Stimulated activated naive B cell treated with anti-CD40 and anti-IgM and Interleukin-4, amounts not matched to agents 10 μg/mL and 1 μg/mL and 100 μg/mL, for 72 hours (primary cell): ENCODE measurements at regions not wholly inside any gene's neighbourhood (a gene's known extent, or its start where the extent isn't known, plus 50 kb on each side); places are given as distances from the start of the nearest gene placed in this dataset.
"Not testable (repeated sequence)": the region's sequence is repeated elsewhere in the genome, so short reads cannot be mapped to it uniquely, and the experiment has no call there.

Experiments used
- ATAC-seq, 2 donors: fragments of 150-1000 bp; cut with Tn5 transposase; replicated peaks; 2 replicates each; pipeline ENCODE4 v1.10.0; 2021; ENCODE audit warnings: moderate library complexity in 1 of 2
- DNase-seq: peaks from one replicate; pipeline ENCODE4 v3.0.0; 2021
- H3K27ac Mint-ChIP-seq: one replicate; pipeline ENCODE4 v1.8.0; 2022; ENCODE audit warnings: mild to moderate bottlenecking, mixed read lengths
- H3K27me3 Mint-ChIP-seq, 2 donors: one replicate each; pipeline ENCODE4 v1.8.0; 2022; ENCODE audit warnings: mixed read lengths in 2 of 2
- H3K36me3 Mint-ChIP-seq, 2 donors: one replicate each; pipeline ENCODE4 v1.8.0; 2022; ENCODE audit warnings: mixed read lengths in 2 of 2, mild to moderate bottlenecking in 1 of 2
- H3K4me1 Mint-ChIP-seq, 2 donors: one replicate each; pipeline ENCODE4 v1.8.0; 2022; ENCODE audit warnings: mixed read lengths in 2 of 2, mild to moderate bottlenecking in 1 of 2
- H3K4me3 Mint-ChIP-seq, 2 donors: one replicate each; pipeline ENCODE4 v1.8.0; 2022; ENCODE audit warnings: mild to moderate bottlenecking in 2 of 2, mixed read lengths in 2 of 2, moderate library complexity in 1 of 2
- H3K9me3 Mint-ChIP-seq, 2 donors: one replicate each; pipeline ENCODE4 v1.8.0; 2022; ENCODE audit warnings: mixed read lengths in 2 of 2, mild to moderate bottlenecking in 1 of 2

DNA sequence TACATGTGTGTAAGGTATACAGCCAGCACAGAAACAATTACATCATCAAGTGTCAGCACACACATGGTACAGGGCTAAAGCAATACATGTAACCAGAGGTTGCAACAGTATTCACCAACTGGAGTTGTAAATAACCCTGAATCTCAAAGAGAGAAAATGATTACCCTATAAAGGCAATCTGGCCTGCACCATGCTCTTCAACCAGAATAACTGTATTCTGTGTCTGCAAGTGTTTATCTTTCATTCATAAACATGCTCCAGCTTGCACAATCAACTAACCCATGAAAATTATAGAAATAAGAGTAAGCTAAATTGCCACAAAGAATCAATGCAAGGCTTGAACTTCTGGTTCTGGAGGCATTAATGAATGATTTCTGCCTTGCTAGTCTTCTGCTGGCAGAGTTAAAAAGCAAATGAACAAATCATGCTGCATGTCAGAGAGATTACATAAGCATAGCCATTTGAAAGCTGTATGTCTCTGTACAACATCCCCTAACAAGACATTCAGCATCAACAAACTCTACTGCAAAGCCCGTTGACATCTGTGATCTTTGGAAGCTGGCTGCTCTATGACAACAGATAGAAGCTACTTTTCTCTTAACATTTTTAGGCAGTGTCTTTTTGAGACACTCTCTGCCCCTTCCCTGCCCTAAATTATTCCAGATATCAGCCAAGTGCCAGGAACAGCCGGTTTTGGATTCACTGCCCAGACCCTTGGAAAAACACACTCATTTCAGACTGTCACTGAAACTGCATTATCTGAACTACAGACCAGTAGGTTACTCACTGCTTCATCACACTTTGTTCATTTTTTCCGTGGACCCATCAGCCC lies 871.0 kb downstream of the OTOL1 start:
- ATAC-seq (no peak), DNase-seq (no peak)
- Mint-ChIP-seq H3K9me3 (peaks cover 0 to 2% of the 10 kb centered on the region in 2 donors), H3K4me1 (no peaks in the 10 kb centered on the region), H3K27me3 (no peaks in the 10 kb centered on the region), H3K36me3 (no peaks in the 10 kb centered on the region), H3K4me3 (no peak overlapping the region), H3K27ac (no peak overlapping the region)

DNA sequence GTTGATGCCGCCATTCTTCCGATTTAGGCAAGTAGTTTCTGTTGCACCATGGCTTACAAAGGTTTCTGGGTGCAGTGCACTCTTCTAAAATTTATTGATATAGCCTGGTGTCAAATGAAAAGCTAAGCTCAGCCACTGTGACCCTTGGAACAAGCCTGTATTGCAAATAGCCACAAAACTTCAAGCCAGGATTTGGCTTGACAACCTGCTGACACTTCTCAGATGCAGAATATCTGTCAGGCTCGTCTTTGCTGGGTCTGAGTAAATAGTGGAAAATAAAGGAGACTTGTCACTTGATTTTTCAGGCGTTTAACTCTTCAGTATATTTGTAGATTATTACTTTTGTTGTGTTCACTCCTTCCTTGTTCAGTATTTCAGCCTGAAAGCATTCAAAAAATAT lies 871.8 kb downstream of the OTOL1 start:
- peaks cover 0 to 2% of the 10 kb centered on the region in 2 donors for H3K9me3 Mint-ChIP-seq
- no peak overlapping the region for H3K4me3 Mint-ChIP-seq
- ATAC-seq, result no peak
- no peaks in the 10 kb centered on the region for H3K4me1 Mint-ChIP-seq
- no peaks in the 10 kb centered on the region for H3K27me3 Mint-ChIP-seq
- H3K27ac Mint-ChIP-seq, result no peak overlapping the region
- no peaks in the 10 kb centered on the region for H3K36me3 Mint-ChIP-seq
- DNase-seq, result no peak

DNA sequence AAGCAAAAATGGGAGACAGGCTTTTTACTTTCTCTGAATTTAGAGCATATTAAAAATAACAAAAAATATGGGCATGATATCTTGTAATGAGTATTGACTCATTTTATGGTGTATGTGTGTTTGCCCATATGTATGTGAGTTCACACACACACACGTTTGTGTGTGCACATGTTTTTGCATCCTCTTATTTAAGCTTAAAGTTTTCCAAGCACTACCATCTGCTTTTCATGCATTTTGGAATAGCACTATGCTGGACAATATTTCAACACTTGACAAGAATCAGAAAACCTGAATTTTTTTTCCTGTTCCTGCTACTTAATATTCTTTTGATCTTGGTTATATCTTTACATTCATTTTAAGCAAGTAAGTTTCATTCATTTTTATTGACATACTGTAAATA lies 872.7 kb downstream of the OTOL1 start:
- H3K4me3 Mint-ChIP-seq, result no peak overlapping the region
- H3K27ac Mint-ChIP-seq, result no peak overlapping the region
- no peaks in the 10 kb centered on the region for H3K27me3 Mint-ChIP-seq
- H3K4me1 Mint-ChIP-seq, result no peaks in the 10 kb centered on the region
- no peak for DNase-seq
- no peak for ATAC-seq
- peaks cover 0 to 2% of the 10 kb centered on the region in 2 donors for H3K9me3 Mint-ChIP-seq
- no peaks in the 10 kb centered on the region for H3K36me3 Mint-ChIP-seq

DNA sequence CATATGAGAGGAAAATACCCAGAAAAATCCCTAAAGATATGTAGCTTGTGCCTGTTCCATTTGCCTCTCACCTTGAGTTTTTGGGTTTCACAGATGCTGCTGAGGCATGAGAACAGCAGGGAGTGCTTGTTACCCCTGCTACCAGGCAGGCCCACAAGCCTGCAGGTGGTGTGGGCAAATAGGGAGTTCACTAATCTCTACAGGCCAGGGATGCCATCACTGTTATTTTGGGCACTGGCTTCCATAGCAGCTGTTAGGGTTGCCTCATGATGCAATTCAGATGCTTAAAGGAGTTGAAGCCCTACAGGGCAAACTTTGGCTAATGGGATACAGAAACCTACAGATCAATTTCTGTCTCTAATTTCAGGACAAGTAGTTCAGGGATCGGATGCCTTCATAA lies 873.5 kb downstream of the OTOL1 start:
- Mint-ChIP-seq H3K27ac (no peak overlapping the region), H3K36me3 (no peaks in the 10 kb centered on the region), H3K9me3 (peaks cover 0 to 2% of the 10 kb centered on the region in 2 donors), H3K4me3 (no peak overlapping the region), H3K27me3 (no peaks in the 10 kb centered on the region), H3K4me1 (no peaks in the 10 kb centered on the region)
- no peak for ATAC-seq
- no peak for DNase-seq

DNA sequence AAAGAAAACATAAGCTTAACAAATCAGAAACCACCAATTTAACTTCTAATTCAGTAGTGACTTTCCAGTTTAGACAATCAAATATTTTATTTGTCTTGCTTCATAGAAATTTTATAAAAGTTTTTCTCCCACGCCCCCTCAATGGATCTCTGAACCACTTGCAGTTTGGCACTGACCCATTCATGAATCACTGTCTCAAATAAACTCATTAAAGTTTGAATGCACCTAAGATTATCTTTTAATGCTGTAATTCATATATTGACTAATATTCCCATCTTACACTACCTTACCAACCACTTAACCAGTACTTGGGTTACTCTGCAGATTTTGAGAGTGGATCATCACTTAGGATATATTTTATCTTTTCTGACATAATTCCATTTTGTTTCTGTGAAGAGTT lies 880.2 kb downstream of the OTOL1 start:
- peaks cover 0 to 5% of the 10 kb centered on the region in 2 donors for H3K9me3 Mint-ChIP-seq
- DNase-seq (no peak), ATAC-seq (no peak)
- H3K4me3 Mint-ChIP-seq, result no peak overlapping the region
- H3K4me1 Mint-ChIP-seq, result no peaks in the 10 kb centered on the region
- H3K27ac Mint-ChIP-seq, result no peak overlapping the region
- no peaks in the 10 kb centered on the region for H3K36me3 Mint-ChIP-seq
- H3K27me3 Mint-ChIP-seq, result no peaks in the 10 kb centered on the region

DNA sequence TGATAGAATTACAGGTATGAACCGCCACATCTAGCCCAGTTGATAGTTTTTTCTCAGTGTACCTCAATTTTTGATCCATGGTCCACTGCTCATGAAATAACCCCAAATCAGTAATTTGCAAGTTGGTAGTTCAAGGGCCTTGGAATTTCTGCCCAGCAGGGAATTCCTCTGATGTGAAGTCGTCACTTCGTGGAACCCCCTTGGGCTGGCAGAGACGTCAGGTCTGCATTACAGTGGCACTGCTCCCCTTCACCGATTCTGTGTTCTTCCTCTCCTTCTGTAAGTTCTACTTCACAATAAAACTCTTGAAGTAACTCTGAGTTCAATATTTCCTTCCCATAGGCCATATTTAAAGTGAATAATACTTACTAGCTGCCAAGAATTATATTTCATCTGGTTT lies 881.0 kb downstream of the OTOL1 start:
- H3K27ac Mint-ChIP-seq, result no peak overlapping the region
- no peak for ATAC-seq

DNA sequence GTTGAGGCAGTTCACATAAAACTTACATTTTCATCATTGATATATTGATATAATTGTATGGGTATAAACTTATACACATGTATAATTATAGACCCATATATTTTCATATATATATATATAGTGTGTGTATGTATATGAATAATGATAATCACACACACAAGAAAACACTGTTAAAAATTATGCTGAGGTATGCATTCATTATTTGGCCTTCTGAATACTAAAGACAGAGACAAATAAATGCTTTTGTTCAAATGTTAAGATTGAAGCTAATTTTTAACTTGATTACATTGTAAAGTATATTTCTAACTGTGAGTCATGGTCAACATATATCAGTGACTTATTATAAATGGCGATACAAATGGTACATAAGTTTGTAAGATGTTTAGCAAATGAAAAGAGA lies 888.8 kb downstream of the OTOL1 start:
- H3K9me3 Mint-ChIP-seq, result peaks cover 0 to 2% of the 10 kb centered on the region in 2 donors
- no peaks in the 10 kb centered on the region for H3K27me3 Mint-ChIP-seq
- H3K4me1 Mint-ChIP-seq, result no peaks in the 10 kb centered on the region
- no peak for DNase-seq
- no peaks in the 10 kb centered on the region for H3K36me3 Mint-ChIP-seq
- H3K4me3 Mint-ChIP-seq, result no peak overlapping the region
- H3K27ac Mint-ChIP-seq, result no peak overlapping the region
- ATAC-seq, result no peak

More for the DNA sequence above, 881.0 kb downstream of the OTOL1 start:
- H3K4me3 Mint-ChIP-seq, result no peak overlapping the region
- H3K4me1 Mint-ChIP-seq, result no peaks in the 10 kb centered on the region
- H3K9me3 Mint-ChIP-seq, result peaks cover 0 to 5% of the 10 kb centered on the region in 2 donors
- H3K36me3 Mint-ChIP-seq, result no peaks in the 10 kb centered on the region
- H3K27me3 Mint-ChIP-seq, result no peaks in the 10 kb centered on the region
- no peak for DNase-seq

DNA sequence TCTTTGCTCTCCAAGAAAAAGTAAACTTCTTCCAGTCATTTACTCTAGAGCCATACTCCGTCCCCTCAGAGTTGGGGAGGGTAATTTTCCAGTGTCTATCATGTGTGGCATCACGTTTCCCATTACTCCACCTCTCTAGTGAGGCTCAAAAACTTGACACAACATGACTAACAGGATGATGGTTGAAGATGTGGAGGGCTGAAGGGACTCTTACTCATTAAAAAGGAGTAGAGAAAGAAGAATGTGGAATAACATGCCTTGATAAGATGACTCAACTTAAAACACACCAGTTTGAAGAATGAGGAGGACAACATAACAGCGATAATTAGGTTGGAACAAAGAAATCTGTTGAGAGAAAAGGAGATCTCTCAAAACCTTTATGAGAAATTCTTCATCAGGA lies 894.3 kb downstream of the OTOL1 start:
- ATAC-seq, result no peak
- Mint-ChIP-seq H3K27ac (no peak overlapping the region), H3K4me1 (no peaks in the 10 kb centered on the region), H3K9me3 (peaks cover 2 to 4% of the 10 kb centered on the region in 2 donors), H3K4me3 (no peak overlapping the region), H3K36me3 (no peaks in the 10 kb centered on the region), H3K27me3 (no peaks in the 10 kb centered on the region)
- DNase-seq, result no peak

DNA sequence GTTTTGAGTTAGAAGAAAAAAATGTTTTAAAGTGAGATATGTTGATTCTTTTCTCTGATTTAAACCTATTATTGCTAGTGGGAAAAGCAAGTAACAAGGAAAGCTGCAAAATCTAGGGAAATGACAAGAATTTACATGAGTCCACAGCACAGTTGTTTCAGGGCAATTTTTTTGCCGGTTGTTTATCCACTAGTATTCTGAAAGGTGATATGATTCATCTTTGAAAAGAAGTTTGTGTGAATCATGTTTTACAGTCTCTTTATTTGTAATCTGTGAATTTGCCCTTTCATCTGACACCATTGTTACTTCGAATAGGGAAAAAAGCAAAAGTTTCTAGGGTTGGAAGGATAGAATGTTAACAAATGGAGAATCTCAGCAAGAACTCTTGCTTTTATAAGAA lies 894.7 kb downstream of the OTOL1 start:
- H3K36me3 Mint-ChIP-seq, result no peaks in the 10 kb centered on the region
- ATAC-seq (no peak), DNase-seq (no peak)
- H3K4me1 Mint-ChIP-seq, result no peaks in the 10 kb centered on the region
- H3K27me3 Mint-ChIP-seq, result no peaks in the 10 kb centered on the region
- H3K4me3 Mint-ChIP-seq, result no peak overlapping the region
- no peak overlapping the region for H3K27ac Mint-ChIP-seq
- peaks cover 2 to 4% of the 10 kb centered on the region in 2 donors for H3K9me3 Mint-ChIP-seq

DNA sequence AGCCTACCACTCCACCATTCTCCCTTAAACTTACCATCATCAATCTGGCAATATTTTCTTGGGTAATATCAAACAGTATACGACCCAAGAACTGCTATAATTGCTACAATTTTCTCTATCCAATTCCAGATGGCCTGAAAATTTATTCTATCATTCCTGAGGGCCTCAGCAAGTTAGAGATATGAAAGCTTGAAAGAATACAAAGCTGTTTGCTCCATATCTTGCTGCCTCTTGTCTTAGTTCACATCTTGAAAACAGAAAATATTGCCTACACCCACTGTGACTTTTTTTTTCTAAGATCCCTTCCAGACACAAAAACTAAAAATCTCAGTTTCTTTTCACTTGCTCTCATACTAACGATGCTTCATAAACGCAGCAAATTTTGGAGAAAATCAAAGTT lies 898.9 kb downstream of the OTOL1 start:
- ATAC-seq, result no peak
- no peak overlapping the region for H3K4me3 Mint-ChIP-seq

DNA sequence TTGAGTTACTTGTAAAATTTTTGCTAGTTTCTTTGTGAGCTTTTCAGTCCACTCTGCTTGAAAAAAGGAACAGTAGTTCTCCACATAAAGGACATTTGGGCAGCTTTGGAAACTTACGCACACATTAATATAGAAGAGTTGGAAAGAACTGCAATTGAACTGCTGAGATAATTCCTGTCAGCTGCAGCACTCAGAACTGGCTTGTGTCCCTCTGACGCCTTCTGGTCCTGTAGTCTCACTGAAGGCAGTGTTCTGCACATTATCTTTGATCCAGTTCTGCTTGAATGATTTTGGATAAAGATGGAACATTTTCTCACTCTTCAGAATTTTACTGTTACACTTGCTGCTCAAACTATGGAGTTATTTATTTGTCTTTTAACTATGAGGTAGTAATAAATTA lies 901.9 kb downstream of the OTOL1 start:
- no peak overlapping the region for H3K4me3 Mint-ChIP-seq
- H3K4me1 Mint-ChIP-seq, result no peaks in the 10 kb centered on the region
- ATAC-seq (no peak), DNase-seq (no peak)
- no peak overlapping the region for H3K27ac Mint-ChIP-seq
- H3K36me3 Mint-ChIP-seq, result no peaks in the 10 kb centered on the region
- H3K9me3 Mint-ChIP-seq, result peaks cover 0 to 4% of the 10 kb centered on the region in 2 donors
- H3K27me3 Mint-ChIP-seq, result no peaks in the 10 kb centered on the region

More for the DNA sequence above, 898.9 kb downstream of the OTOL1 start:
- Mint-ChIP-seq H3K27me3 (no peaks in the 10 kb centered on the region), H3K36me3 (no peaks in the 10 kb centered on the region), H3K4me1 (no peaks in the 10 kb centered on the region), H3K9me3 (peaks cover 0 to 4% of the 10 kb centered on the region in 2 donors), H3K27ac (no peak overlapping the region)
- no peak for DNase-seq

DNA sequence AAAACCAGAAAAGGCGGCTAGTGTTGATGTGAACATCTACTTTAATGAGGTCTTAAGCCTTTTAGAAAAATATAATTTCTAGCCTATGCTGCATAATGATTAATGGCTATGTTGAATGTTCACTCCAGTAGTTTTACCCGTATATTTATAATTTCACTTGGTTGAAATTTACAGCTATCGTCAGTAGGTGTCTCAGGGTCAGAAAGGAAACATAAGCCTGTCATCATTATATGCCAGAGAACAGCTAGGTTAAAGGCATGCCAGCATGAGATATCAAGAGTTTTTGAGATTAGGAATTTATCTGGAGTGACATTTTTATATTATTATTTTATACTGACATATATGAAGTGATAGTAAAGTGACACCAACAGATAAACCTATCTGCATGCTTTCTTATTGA lies 904.1 kb downstream of the OTOL1 start:
- ATAC-seq (no peak), DNase-seq (no peak)
- no peaks in the 10 kb centered on the region for H3K4me1 Mint-ChIP-seq
- H3K9me3 Mint-ChIP-seq, result no peaks in the 10 kb centered on the region
- H3K27me3 Mint-ChIP-seq, result no peaks in the 10 kb centered on the region
- H3K4me3 Mint-ChIP-seq, result no peak overlapping the region
- H3K27ac Mint-ChIP-seq, result no peak overlapping the region
- no peaks in the 10 kb centered on the region for H3K36me3 Mint-ChIP-seq

DNA sequence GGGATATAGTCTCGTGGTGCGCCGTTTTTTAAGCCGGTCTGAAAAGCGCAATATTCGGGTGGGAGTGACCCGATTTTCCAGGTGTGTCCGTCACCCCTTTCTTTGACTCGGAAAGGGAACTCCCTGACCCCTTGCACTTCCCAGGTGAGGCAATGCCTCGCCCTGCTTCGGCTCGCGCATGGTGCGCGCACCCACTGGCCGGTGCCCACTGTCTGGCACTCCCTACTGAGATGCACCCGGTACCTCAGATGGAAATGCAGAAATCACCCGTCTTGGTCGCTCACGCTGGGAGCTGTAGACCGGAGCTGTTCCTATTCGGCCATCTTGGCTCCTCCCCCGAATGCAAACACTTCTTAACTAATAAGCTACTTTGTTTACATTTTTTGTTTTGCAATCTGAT lies 914.9 kb downstream of the OTOL1 start:
- not testable (repeated sequence) for H3K27ac Mint-ChIP-seq

DNA sequence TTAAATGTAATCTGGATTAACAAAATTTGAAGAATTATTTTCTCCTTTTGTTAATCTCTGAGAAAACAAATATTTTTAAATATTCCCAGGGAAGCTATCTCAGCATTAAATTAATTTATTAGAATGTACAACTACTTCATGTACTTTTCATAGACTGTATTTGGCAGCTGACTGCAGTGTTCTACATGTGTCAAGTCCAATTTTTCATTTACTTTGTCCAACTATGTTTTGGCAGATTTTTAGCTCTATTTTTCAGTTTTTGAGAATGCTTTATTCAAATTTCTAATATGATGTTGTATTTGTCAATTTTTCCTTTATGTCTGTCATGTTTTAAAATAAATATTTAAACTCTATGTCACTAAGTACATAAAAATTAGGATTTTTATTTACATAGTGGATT lies 925.1 kb downstream of the OTOL1 start:
- H3K27me3 Mint-ChIP-seq, result no peaks in the 10 kb centered on the region

More for the DNA sequence above, 914.9 kb downstream of the OTOL1 start:
- not testable (repeated sequence) for H3K4me3 Mint-ChIP-seq, H3K27me3 Mint-ChIP-seq, H3K4me1 Mint-ChIP-seq, H3K36me3 Mint-ChIP-seq, ATAC-seq, H3K9me3 Mint-ChIP-seq, DNase-seq

DNA sequence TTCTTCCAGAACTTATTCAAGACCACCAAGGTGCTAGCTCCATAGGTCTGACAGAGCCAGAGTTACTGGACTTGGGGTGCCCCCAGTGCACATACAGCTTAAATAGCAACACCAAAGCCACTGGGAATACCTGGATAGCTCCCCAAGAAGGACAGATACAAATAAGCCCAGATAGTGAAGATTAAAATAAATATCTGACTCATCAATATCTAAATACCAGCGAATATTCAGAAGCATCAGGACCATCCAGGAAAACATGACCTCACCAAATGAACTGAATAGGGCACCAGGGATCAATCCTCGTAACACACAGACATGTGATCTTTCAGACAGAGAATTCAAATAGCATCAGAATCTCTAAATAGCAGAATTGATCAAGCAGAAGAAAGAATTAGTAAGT lies 931.6 kb downstream of the OTOL1 start:
- Mint-ChIP-seq H3K9me3 (peaks cover 6 to 10% of the 10 kb centered on the region in 2 donors), H3K4me3 (no peak overlapping the region), H3K27me3 (no peaks in the 10 kb centered on the region), H3K4me1 (no peaks in the 10 kb centered on the region), H3K27ac (no peak overlapping the region), H3K36me3 (no peaks in the 10 kb centered on the region)
- no peak for DNase-seq
- ATAC-seq, result no peak

More for the DNA sequence above, 925.1 kb downstream of the OTOL1 start:
- no peak for DNase-seq
- Mint-ChIP-seq H3K9me3 (peaks cover 3% of the 10 kb centered on the region in 2 donors), H3K4me1 (no peaks in the 10 kb centered on the region), H3K36me3 (no peaks in the 10 kb centered on the region), H3K27ac (no peak overlapping the region), H3K4me3 (no peak overlapping the region)
- no peak for ATAC-seq
